ENCODE measurements at regions not wholly inside any gene's neighbourhood (a gene's known extent, or its start where the extent isn't known, plus 50 kb on each side); places are given as distances from the start of the nearest gene placed in this dataset.

GRCh38 chr5:154107010-154107409 lies 68.2 kb downstream of the MFAP3 start:
- H3K27me3 ChIP-seq (ENCODE audit: control insufficient read depth, insufficient read depth, low read length): no peaks in the 10 kb centered on the region; the same call in 1 of the 2 replicates
- no TSS peak for BruUV-seq (replicated peaks)
- H3K36me3 ChIP-seq (ENCODE audit: control insufficient read depth, insufficient read depth, low read length): no peaks in the 10 kb centered on the region
- no peaks in the 10 kb centered on the region for H3K4me1 ChIP-seq (ENCODE audit: control insufficient read depth, insufficient read depth, low read length)
- in situ Hi-C loops (cut with HindIII; ENCODE audit: low pct_unique_long_range_greater_than_20kb, low sequenced_read_pairs) (no loop called here), intact Hi-C loops (cut with micrococcal nuclease; ENCODE audit: unreplicated experiment) (no loop called here)
- H3K4me3 ChIP-seq (ENCODE audit: low read depth in 2 of 2, low read length in 2 of 2): no peak overlapping the region
- TF ChIP-seq POLR2AphosphoS5 (IDR thresholded peaks at IDR 0.05; ENCODE audit: low read depth, low read length): no peak
- ATAC-seq (no peak), DNase-seq (ENCODE audit: low read depth, low spot score) (no peak)
- no peak overlapping the region for H3K27ac ChIP-seq (ENCODE audit: low read length)
- H3K9me3 ChIP-seq (ENCODE audit: control insufficient read depth, insufficient read depth, low read depth, low read length): no peaks in the 10 kb centered on the region
- ChIA-PET CTCF (no interaction called here), POLR2A (no interaction called here)

DNA sequence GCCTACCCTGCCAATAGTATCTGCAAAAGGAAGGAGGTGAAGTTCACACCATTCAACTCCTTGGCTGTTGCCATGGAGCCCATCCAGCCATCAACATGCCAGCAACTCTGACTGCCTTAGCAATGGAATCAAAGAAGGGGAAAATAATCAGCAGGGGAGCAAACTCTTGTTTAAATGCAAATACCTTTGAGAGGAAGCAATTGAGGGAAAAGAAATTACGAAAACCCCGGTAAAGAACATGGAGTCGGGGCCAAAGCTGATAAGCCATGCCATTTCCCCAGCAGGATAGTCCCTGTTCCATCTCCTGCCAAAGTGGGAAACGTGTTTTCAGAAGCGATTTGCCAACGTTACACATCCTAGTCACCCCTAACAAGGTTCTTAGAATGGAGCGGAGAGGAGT lies 69.0 kb downstream of the MFAP3 start:
- no peak overlapping the region for H3K27ac ChIP-seq (ENCODE audit: low read length)
- ChIA-PET POLR2A (no interaction called here), CTCF (interaction anchor here (0.6 kb wide), 1 partner anchor 1759 kb away, joined by 3 read pairs; no protein-coding TSS in a partner anchor)
- H3K27me3 ChIP-seq (ENCODE audit: control insufficient read depth, insufficient read depth, low read length): no peaks in the 10 kb centered on the region; the same call in 1 of the 2 replicates
- ATAC-seq: no peak
- H3K4me1 ChIP-seq (ENCODE audit: control insufficient read depth, insufficient read depth, low read length): no peaks in the 10 kb centered on the region
- no peak for DNase-seq (ENCODE audit: low read depth, low spot score)
- H3K4me3 ChIP-seq (ENCODE audit: low read depth in 2 of 2, low read length in 2 of 2): no peak overlapping the region
- no TSS peak for BruUV-seq (replicated peaks)
- no peaks in the 10 kb centered on the region for H3K36me3 ChIP-seq (ENCODE audit: control insufficient read depth, insufficient read depth, low read length)
- in situ Hi-C loops (cut with HindIII; ENCODE audit: low pct_unique_long_range_greater_than_20kb, low sequenced_read_pairs) (no loop called here), intact Hi-C loops (cut with micrococcal nuclease; ENCODE audit: unreplicated experiment) (no loop called here)
- no peak for TF ChIP-seq POLR2AphosphoS5 (IDR thresholded peaks at IDR 0.05; ENCODE audit: low read depth, low read length)
- TF ChIP-seq, protein P1, sequence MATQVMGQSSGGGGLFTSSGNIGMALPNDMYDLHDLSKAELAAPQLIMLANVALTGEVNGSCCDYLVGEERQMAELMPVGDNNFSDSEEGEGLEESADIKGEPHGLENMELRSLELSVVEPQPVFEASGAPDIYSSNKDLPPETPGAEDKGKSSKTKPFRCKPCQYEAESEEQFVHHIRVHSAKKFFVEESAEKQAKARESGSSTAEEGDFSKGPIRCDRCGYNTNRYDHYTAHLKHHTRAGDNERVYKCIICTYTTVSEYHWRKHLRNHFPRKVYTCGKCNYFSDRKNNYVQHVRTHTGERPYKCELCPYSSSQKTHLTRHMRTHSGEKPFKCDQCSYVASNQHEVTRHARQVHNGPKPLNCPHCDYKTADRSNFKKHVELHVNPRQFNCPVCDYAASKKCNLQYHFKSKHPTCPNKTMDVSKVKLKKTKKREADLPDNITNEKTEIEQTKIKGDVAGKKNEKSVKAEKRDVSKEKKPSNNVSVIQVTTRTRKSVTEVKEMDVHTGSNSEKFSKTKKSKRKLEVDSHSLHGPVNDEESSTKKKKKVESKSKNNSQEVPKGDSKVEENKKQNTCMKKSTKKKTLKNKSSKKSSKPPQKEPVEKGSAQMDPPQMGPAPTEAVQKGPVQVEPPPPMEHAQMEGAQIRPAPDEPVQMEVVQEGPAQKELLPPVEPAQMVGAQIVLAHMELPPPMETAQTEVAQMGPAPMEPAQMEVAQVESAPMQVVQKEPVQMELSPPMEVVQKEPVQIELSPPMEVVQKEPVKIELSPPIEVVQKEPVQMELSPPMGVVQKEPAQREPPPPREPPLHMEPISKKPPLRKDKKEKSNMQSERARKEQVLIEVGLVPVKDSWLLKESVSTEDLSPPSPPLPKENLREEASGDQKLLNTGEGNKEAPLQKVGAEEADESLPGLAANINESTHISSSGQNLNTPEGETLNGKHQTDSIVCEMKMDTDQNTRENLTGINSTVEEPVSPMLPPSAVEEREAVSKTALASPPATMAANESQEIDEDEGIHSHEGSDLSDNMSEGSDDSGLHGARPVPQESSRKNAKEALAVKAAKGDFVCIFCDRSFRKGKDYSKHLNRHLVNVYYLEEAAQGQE (IDR thresholded peaks at IDR 0.05; ENCODE audit: insufficient read depth in 1 of 2, low read depth in 2 of 2, low read length in 1 of 2): no peak
- no peak for TF ChIP-seq CTCF (IDR thresholded peaks at IDR 0.05)
- TF ChIP-seq TCF7L2 (IDR thresholded peaks at IDR 0.05; ENCODE audit: low read depth, low read length): no peak
- TF ChIP-seq SIN3A (IDR thresholded peaks at IDR 0.05; ENCODE audit: borderline replicate concordance, insufficient read depth, low read depth, low read length): no peak
- H3K9me3 ChIP-seq (ENCODE audit: control insufficient read depth, insufficient read depth, low read depth, low read length): no peaks in the 10 kb centered on the region

DNA sequence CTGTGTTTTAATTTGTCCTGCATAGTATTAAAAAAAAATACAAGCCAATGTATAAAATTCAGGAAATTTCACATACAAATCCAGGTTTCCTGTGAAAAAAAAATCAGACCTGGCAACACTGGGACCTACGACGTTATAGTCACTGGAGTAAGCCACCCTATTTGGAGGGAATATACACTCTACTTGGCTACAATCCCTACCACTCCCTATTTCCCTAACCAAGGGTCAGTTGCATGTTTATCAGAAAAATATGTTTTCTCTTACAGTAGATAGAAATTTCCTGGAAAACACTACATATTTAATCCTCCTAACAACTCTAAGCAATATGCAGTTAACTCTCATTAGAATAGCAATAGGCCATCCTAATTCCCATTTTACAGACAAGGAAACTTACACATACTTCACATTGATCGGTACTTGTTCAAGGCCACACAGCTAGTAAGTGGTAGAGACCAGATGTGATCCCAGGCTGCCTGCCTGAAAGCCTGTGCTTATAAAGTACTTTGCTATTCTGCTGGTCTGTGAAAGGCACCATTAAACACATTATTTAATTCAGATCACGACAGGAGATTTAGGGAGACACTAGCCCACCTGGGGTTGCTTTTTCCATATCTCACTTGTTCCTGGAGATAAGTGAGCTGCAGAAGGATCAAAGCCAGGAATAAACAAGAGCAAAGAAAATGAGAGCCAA lies 70.8 kb downstream of the MFAP3 start:
- Histone ChIP-seq H3K27ac (ENCODE audit: low read length) (no peak overlapping the region), H3K9me3 (ENCODE audit: control insufficient read depth, insufficient read depth, low read depth, low read length) (no peaks in the 10 kb centered on the region), H3K27me3 (ENCODE audit: control insufficient read depth, insufficient read depth, low read length) (no peaks in the 10 kb centered on the region; the same call in none of the 2 replicates), H3K4me3 (ENCODE audit: low read depth in 2 of 2, low read length in 2 of 2) (no peak overlapping the region), H3K36me3 (ENCODE audit: control insufficient read depth, insufficient read depth, low read length) (no peaks in the 10 kb centered on the region), H3K4me1 (ENCODE audit: control insufficient read depth, insufficient read depth, low read length) (no peaks in the 10 kb centered on the region)
- TF ChIP-seq POLR2AphosphoS5 (IDR thresholded peaks at IDR 0.05; ENCODE audit: low read depth, low read length) (no peak), CTCF (IDR thresholded peaks at IDR 0.05) (no peak), TCF7L2 (IDR thresholded peaks at IDR 0.05; ENCODE audit: low read depth, low read length) (no peak), SIN3A (IDR thresholded peaks at IDR 0.05; ENCODE audit: borderline replicate concordance, insufficient read depth, low read depth, low read length) (no peak)
- TF ChIP-seq, protein P1 (IDR thresholded peaks at IDR 0.05; ENCODE audit: insufficient read depth in 1 of 2, low read depth in 2 of 2, low read length in 1 of 2): no peak
- in situ Hi-C loops (cut with HindIII; ENCODE audit: low pct_unique_long_range_greater_than_20kb, low sequenced_read_pairs) (no loop called here), intact Hi-C loops (cut with micrococcal nuclease; ENCODE audit: unreplicated experiment) (no loop called here)
- ATAC-seq (no peak), DNase-seq (ENCODE audit: low read depth, low spot score) (no peak)
- BruUV-seq (replicated peaks): no TSS peak
- ChIA-PET POLR2A (no interaction called here), CTCF (no interaction called here)
